ENCODE measurements at regions not wholly inside any gene's neighbourhood (a gene's known extent, or its start where the extent isn't known, plus 50 kb on each side); places are given as distances from the start of the nearest gene placed in this dataset.
"Not testable (repeated sequence)": the region's sequence is repeated elsewhere in the genome, so short reads cannot be mapped to it uniquely, and the experiment has no call there.

DNA sequence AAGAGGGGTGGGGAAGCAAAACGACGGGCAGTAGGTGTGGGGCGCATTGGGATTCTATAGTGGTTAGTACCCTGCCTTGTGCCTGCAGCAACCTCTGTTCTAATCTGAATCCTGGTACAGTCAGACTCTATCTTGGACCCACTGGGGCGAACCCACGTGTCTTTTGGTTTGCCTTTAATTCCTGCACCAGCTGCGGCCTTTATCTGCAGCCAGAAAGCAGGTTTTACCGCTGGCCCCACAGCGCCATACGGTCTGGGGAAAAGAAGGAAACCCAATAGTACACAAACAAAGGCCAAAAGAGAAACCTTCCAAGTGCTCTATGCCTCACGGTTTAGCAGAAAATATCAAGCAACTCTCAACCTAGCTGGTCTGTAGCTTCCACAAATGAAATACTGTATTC, 118.2 kb downstream of the PPIAL4A start:
- H3K4me1 ChIP-seq (ENCODE audit: control insufficient read depth in 1 of 2, insufficient read depth in 2 of 2, low read depth in 1 of 2, low read length in 1 of 2); H3K4me3 ChIP-seq (ENCODE audit: low read depth in 2 of 2, low read length in 1 of 2); H3F3A ChIP-seq (replicated peaks; ENCODE audit: insufficient read depth); H3K4me2 ChIP-seq; POLR2A ChIA-PET; H2AFZ ChIP-seq (ENCODE audit: low read depth); H3K79me2 ChIP-seq (ENCODE audit: insufficient read depth); H3K9me2 ChIP-seq; CTCF ChIA-PET; H3K9ac ChIP-seq; H4K20me1 ChIP-seq (ENCODE audit: insufficient read depth); H3K9me3 ChIP-seq; DNase-seq; H3K27me3 ChIP-seq (ENCODE audit: insufficient read depth); H3K27ac ChIP-seq (ENCODE audit: low read depth in 2 of 2, low read length in 1 of 2); H3K36me3 ChIP-seq (replicated peaks in 1 of 2; ENCODE audit: control insufficient read depth in 1 of 2, insufficient read depth in 2 of 2, low read length in 1 of 2): not testable (repeated sequence)
- 60% methylated on average over 7 of the region's 10 CpGs for WGBS (ENCODE audit: low lambda C conversion rate)

DNA sequence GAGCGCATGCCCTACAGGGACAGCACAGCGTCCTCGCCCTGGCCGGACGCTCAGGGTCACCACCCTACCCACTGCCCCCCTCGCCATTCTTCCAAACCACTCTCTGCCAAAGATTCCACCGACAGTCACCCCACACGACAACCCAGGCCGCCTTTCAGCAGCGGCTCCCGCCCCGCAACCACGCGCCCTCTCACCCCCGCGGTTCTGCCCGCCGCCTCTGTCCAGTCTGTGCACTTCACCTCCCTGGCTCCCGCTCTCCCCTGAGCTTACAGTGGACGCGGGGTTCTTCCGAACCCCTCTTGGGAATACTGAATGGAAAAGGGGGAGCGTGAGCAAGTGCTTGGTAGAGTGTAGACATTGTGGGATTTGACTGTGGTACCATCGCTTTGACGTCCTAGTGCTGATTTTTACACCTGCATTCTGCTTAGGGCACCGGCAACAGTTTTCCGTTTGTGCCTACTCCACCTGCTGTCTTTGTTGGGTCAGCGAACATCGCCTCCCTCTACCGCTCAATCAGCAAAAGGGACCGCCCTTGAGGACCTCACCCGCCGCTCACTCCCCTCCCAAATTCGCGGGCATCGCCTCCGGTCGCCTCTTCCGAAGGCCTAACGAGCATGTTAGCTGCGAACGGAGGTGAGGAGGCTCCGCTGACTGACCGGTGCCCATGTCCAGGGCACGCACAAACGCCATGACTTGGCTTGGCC, 119.1 kb downstream of the PPIAL4A start:
- H3K79me2 ChIP-seq (ENCODE audit: insufficient read depth); H3F3A ChIP-seq (replicated peaks; ENCODE audit: insufficient read depth); H3K4me1 ChIP-seq (ENCODE audit: control insufficient read depth in 1 of 2, insufficient read depth in 2 of 2, low read depth in 1 of 2, low read length in 1 of 2); H3K36me3 ChIP-seq (replicated peaks in 1 of 2; ENCODE audit: control insufficient read depth in 1 of 2, insufficient read depth in 2 of 2, low read length in 1 of 2); DNase-seq; H3K4me2 ChIP-seq; H3K4me3 ChIP-seq (ENCODE audit: low read depth in 2 of 2, low read length in 1 of 2); H2AFZ ChIP-seq (ENCODE audit: low read depth); H4K20me1 ChIP-seq (ENCODE audit: insufficient read depth); CTCF ChIA-PET; H3K9me3 ChIP-seq; POLR2A ChIA-PET; H3K27me3 ChIP-seq (ENCODE audit: insufficient read depth); H3K9ac ChIP-seq; H3K27ac ChIP-seq (ENCODE audit: low read depth in 2 of 2, low read length in 1 of 2); H3K9me2 ChIP-seq: not testable (repeated sequence)
- 13% methylated on average over 30 of the region's 46 CpGs for WGBS (ENCODE audit: low lambda C conversion rate)

DNA sequence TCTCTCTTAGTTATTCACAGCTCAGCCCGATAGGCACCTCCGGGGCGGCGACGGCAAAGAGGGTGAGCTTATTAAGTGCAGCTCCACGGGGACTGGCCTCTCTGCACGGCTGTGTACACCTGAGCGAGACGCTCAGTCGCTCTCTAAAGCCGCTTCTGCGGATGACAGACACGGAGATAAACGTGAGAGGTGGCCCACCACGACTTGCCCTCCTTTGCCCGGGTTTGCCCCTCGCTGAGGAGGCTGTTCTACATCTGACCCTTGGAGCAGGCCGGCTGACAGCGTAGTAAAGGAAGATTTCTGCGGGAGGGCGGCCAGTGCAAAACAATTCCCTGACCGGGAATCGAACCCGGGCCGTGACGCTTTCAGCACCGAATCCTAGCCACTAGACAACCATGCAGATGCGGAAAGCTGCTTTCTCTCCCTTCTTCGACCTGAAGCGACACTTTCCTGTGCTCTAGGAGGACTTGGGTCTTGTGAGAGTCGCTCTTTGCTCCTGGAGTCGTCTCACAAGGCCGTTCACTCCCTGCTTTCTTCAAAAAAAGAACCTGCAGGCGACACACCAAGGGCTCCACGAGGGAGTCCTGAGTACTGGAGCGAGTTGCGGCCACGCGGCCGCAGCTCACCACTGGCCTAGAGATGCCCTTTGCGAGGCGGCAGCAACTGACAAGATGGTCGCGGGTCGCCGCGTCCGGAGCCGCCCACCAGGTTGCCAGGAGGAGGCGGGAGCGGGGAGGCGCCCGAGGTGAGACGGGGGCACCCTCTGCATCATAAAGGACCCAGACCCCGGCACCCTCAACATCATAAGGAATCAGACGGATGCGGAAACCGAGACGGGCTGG, 119.9 kb downstream of the PPIAL4A start:
- POLR2A ChIA-PET, H3K4me2 ChIP-seq: not testable (repeated sequence)

DNA sequence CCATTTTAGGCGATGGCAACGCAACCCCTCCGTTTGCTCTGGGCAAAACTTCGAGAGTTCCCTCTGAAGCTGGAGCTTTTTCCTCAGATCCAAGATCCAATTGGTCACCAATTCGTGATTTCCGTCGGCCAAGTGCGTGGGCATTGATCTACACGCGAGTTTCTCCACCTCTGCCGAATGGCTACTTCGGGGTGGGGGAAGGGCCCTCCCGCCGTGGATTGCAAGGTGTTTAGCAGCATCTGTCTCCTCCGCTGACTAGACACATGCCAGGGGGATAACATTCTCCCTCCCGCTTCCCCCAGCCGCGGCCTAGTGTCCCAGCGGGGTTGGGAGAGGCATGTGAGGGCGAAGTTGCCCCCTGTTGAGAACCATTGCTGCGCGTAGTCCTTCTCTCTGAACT, 120.6 kb downstream of the PPIAL4A start:
- H3K27ac ChIP-seq (ENCODE audit: low read depth in 2 of 2, low read length in 1 of 2); H3F3A ChIP-seq (replicated peaks; ENCODE audit: insufficient read depth); H2AFZ ChIP-seq (ENCODE audit: low read depth); H3K9me2 ChIP-seq; H3K9me3 ChIP-seq; H3K27me3 ChIP-seq (ENCODE audit: insufficient read depth); DNase-seq; H3K4me3 ChIP-seq (ENCODE audit: low read depth in 2 of 2, low read length in 1 of 2); H3K9ac ChIP-seq; H3K4me2 ChIP-seq; POLR2A ChIA-PET; H3K79me2 ChIP-seq (ENCODE audit: insufficient read depth); H3K4me1 ChIP-seq (ENCODE audit: control insufficient read depth in 1 of 2, insufficient read depth in 2 of 2, low read depth in 1 of 2, low read length in 1 of 2); H4K20me1 ChIP-seq (ENCODE audit: insufficient read depth); CTCF ChIA-PET; H3K36me3 ChIP-seq (replicated peaks in 1 of 2; ENCODE audit: control insufficient read depth in 1 of 2, insufficient read depth in 2 of 2, low read length in 1 of 2): not testable (repeated sequence)
- WGBS (ENCODE audit: low lambda C conversion rate): no CpG with 5 or more reads among the region's 22 CpGs

More for the DNA sequence above, 119.9 kb downstream of the PPIAL4A start:
- H3K4me3 ChIP-seq (ENCODE audit: low read depth in 2 of 2, low read length in 1 of 2); H3K79me2 ChIP-seq (ENCODE audit: insufficient read depth); H3K9me2 ChIP-seq; H3K9ac ChIP-seq; H3K4me1 ChIP-seq (ENCODE audit: control insufficient read depth in 1 of 2, insufficient read depth in 2 of 2, low read depth in 1 of 2, low read length in 1 of 2); H3K9me3 ChIP-seq; CTCF ChIA-PET; H3K36me3 ChIP-seq (replicated peaks in 1 of 2; ENCODE audit: control insufficient read depth in 1 of 2, insufficient read depth in 2 of 2, low read length in 1 of 2); H3K27ac ChIP-seq (ENCODE audit: low read depth in 2 of 2, low read length in 1 of 2); H2AFZ ChIP-seq (ENCODE audit: low read depth); H3K27me3 ChIP-seq (ENCODE audit: insufficient read depth); H4K20me1 ChIP-seq (ENCODE audit: insufficient read depth); H3F3A ChIP-seq (replicated peaks; ENCODE audit: insufficient read depth): not testable (repeated sequence)
- WGBS (ENCODE audit: low lambda C conversion rate): 77% methylated on average over 28 of the region's 59 CpGs
- DNase-seq: peak; percentile 3

DNA sequence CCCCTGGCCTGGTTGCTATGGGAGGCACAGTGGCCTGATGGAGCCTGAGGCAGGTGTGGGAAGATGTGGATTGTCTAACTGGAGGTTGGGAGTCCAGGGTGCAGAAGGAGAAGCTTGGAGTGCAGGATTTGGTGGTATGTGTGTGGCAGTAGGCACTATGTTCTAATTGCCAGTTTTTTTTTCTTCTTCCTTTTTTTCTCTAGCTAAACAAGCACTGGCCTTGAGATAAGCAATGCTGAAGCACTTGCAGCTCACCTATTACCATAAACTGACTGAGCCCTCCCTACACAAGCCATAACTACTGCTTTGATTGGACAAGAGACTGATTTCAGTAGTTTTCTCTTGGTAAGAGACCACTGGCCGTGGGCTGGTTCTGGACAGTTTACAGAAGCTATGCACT, 123.6 kb downstream of the PPIAL4A start:
- H3K9me3 ChIP-seq: not testable (repeated sequence)

More for the DNA sequence above, 123.6 kb downstream of the PPIAL4A start:
- CTCF ChIA-PET; H3K4me3 ChIP-seq (ENCODE audit: low read depth in 2 of 2, low read length in 1 of 2); POLR2A ChIA-PET; H2AFZ ChIP-seq (ENCODE audit: low read depth); H3K79me2 ChIP-seq (ENCODE audit: insufficient read depth); H3K27ac ChIP-seq (ENCODE audit: low read depth in 2 of 2, low read length in 1 of 2); H3F3A ChIP-seq (replicated peaks; ENCODE audit: insufficient read depth); H3K27me3 ChIP-seq (ENCODE audit: insufficient read depth); DNase-seq; H3K9me2 ChIP-seq; H3K36me3 ChIP-seq (replicated peaks in 1 of 2; ENCODE audit: control insufficient read depth in 1 of 2, insufficient read depth in 2 of 2, low read length in 1 of 2); H3K4me1 ChIP-seq (ENCODE audit: control insufficient read depth in 1 of 2, insufficient read depth in 2 of 2, low read depth in 1 of 2, low read length in 1 of 2); H3K9ac ChIP-seq; H3K4me2 ChIP-seq; H4K20me1 ChIP-seq (ENCODE audit: insufficient read depth): not testable (repeated sequence)
- WGBS (ENCODE audit: low lambda C conversion rate): 8% methylated on average over 1 of the region's 1 CpG

Measured in SK-N-SH (cell line).